Psoas muscle (tissue), 7 donors: ENCODE measurements at regions not wholly inside any gene's neighbourhood (a gene's known extent, or its start where the extent isn't known, plus 50 kb on each side); places are given as distances from the start of the nearest gene placed in this dataset.
"Not testable (repeated sequence)": the region's sequence is repeated elsewhere in the genome, so short reads cannot be mapped to it uniquely, and the experiment has no call there.

Source experiments
- ATAC-seq, 4 donors: fragments of 200-7000 bp; cut with Tn5 transposase; one replicate each; pipeline ENCODE4 v1.9.1; 2020; ENCODE audit warnings: moderate library complexity in 3 of 4, mild to moderate bottlenecking in 2 of 4
- DNase-seq, 2 donors: peaks; one replicate each; pipeline ENCODE4 v3.0.0-alpha.2; 2020
- H3K27ac ChIP-seq: fragments of 200-600 bp; one replicate; pipeline ENCODE4 v1.8.0; 2022
- H3K27me3 ChIP-seq, 3 donors: fragments of 200-600 bp in 1 of 3; one replicate each; pipeline versions ENCODE4 v1.6.1 to v1.8.0; 2013 to 2022; ENCODE audit warnings: low read length in 2 of 3, mild to moderate bottlenecking in 2 of 3, moderate library complexity in 1 of 3; ENCODE audit not compliant: insufficient read depth in 3 of 3
- H3K36me3 ChIP-seq, 2 donors: fragments of 200-600 bp in 1 of 2; one replicate each; pipeline versions ENCODE4 v1.6.1 to v1.8.0; 2013 to 2022; ENCODE audit warnings: low read depth in 1 of 2, mild to moderate bottlenecking in 1 of 2, moderate library complexity in 1 of 2; ENCODE audit not compliant: insufficient read depth in 1 of 2
- H3K4me1 ChIP-seq: fragments of 200-600 bp; one replicate; pipeline ENCODE4 v1.8.0; 2022
- H3K4me3 ChIP-seq: fragments of 200-600 bp; one replicate; pipeline ENCODE4 v1.8.0; 2022; ENCODE audit warnings: mild to moderate bottlenecking
- H3K9me3 ChIP-seq: fragments of 200-600 bp; one replicate; pipeline ENCODE4 v1.8.0; 2022
- CTCF ChIP-seq: fragments of 200-600 bp; IDR thresholded peaks from one replicate; pipeline ENCODE4 v1.8.0; 2022; ENCODE audit warnings: antibody characterized with exemption
- WGBS, 3 donors: extraction: QIAGEN DNeasy Blood & Tissue Kit; methylation state at CpG; one replicate each; pipeline versions ENCODE4 v1.1.6 to v1.1.7; 2013; 5-methylcytosine and 5-hydroxymethylcytosine counted together
- intact Hi-C, 2 donors: fragments of 100-400 bp; cut with DNase I; formaldehyde crosslinking; loops; one replicate each; pipeline versions ENCODE4 v1.11.0 to v1.14.2; 2022
- donor health status: healthy with polysubstance abuse.
- donor health status: DM: no; HTN: no; CAD: no; lungs with moderate emphysema.
- donor health status: Bipolar disorder and iron deficiency.
- donor health status: healthy.
- donor health status: DM: yes; HTN: yes; CAD: no.
- donor health status: DM: no; HTN: no; CAD: no.
- donor health status: DM: yes; HTN: yes; CAD: no.

GRCh38 chr7:32215697-32216096 is 145.5 kb upstream of the PDE1C start:
- DNase-seq (no peak), ATAC-seq (no peak)
- Histone ChIP-seq H3K9me3 (no peaks in the 10 kb centered on the region), H3K36me3 (no peaks in the 10 kb centered on the region), H3K4me1 (no peaks in the 10 kb centered on the region), H3K27ac (no peak overlapping the region), H3K27me3 (no peaks in the 10 kb centered on the region), H3K4me3 (no peak overlapping the region)
- WGBS, 3 donors, result 64 to 88% (median 69%) methylated on average over 1 of the region's 1 CpG
- no peak for TF ChIP-seq CTCF
- intact Hi-C loops, result no loop called here

GRCh38 chr7:32214913-32215312 is 144.7 kb upstream of the PDE1C start:
- intact Hi-C loops, result loop anchor here in 1 of 2 donors (5.0 kb wide), 2 partner anchors 132 to 262 kb away; no protein-coding TSS in a partner anchor
- ATAC-seq (no peak), DNase-seq (no peak)
- no peaks in the 10 kb centered on the region for H3K27me3 ChIP-seq
- TF ChIP-seq CTCF, result no peak
- no peaks in the 10 kb centered on the region for H3K36me3 ChIP-seq
- 86 to 94% (median 89%) methylated on average over 4 of the region's 4 CpGs for WGBS, 3 donors
- H3K4me1 ChIP-seq, result no peaks in the 10 kb centered on the region
- no peak overlapping the region for H3K4me3 ChIP-seq
- H3K9me3 ChIP-seq, result no peaks in the 10 kb centered on the region
- H3K27ac ChIP-seq, result no peak overlapping the region

DNA sequence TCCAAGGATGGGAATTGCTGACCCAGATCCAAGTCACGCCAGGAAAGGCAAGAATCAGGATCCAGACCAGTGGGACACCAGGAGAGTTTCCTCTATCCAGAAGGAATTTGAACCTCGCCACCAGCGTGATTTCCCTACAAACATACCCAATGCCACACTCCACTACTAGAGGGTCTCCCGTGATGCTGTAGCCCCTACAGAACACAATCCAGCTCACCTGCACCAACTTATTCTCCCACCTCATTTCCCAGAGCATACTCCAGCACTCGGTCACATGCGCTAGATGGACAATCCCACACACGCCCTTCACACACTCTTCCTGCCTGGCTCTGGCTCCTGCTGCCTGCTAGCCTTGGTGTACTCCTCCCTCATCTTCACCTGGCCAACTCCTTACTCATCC is 142.1 kb upstream of the PDE1C start:
- Histone ChIP-seq H3K9me3 (no peaks in the 10 kb centered on the region), H3K4me1 (no peaks in the 10 kb centered on the region), H3K4me3 (no peak overlapping the region), H3K36me3 (no peaks in the 10 kb centered on the region), H3K27me3 (no peaks in the 10 kb centered on the region), H3K27ac (no peak overlapping the region)
- ATAC-seq, result no peak
- no peak for TF ChIP-seq CTCF
- intact Hi-C loops, result loop anchor here in 1 of 2 donors (5.0 kb wide), 2 partner anchors 135 to 265 kb away; no protein-coding TSS in a partner anchor
- no peak for DNase-seq
- WGBS, 3 donors, result 77 to 80% (median 77%) methylated on average over 7 of the region's 7 CpGs

GRCh38 chr7:32206987-32207386 is 136.8 kb upstream of the PDE1C start:
- Histone ChIP-seq H3K9me3 (no peaks in the 10 kb centered on the region), H3K36me3 (no peaks in the 10 kb centered on the region), H3K4me3 (no peak overlapping the region), H3K27me3 (no peaks in the 10 kb centered on the region), H3K4me1 (no peaks in the 10 kb centered on the region), H3K27ac (no peak overlapping the region)
- no peak for TF ChIP-seq CTCF
- ATAC-seq (peak in 1 of 4 donors; percentile 58), DNase-seq (no peak)
- intact Hi-C loops, result loop anchor here in 1 of 2 donors (2.0 kb wide), 1 partner anchor 464 kb away; no protein-coding TSS in a partner anchor
- WGBS, 3 donors, result 10 to 25% (median 25%) methylated on average over 8 of the region's 8 CpGs

- Histone ChIP-seq H3K27me3 (peaks cover 0 to 4% (median 0%) of the 10 kb centered on the region in 3 donors), H3K36me3 (no peaks in the 10 kb centered on the region), H3K27ac (no peak overlapping the region), H3K4me3 (no peak overlapping the region), H3K4me1 (no peaks in the 10 kb centered on the region), H3K9me3 (no peaks in the 10 kb centered on the region)
- intact Hi-C loops, result loop anchor here in 1 of 2 donors (2.0 kb wide), 1 partner anchor 464 kb away; no protein-coding TSS in a partner anchor
- ATAC-seq, result peak in 1 of 4 donors; percentile 10
- 71 to 89% (median 87%) methylated on average over 6 of the region's 6 CpGs for WGBS, 3 donors
- TF ChIP-seq CTCF, result no peak
- DNase-seq, result no peak
Observed at GRCh38 chr7:32206488-32206887, 136.3 kb upstream of the PDE1C start.

GRCh38 chr7:32205298-32205824 is 135.2 kb upstream of the PDE1C start:
- H3K4me1 ChIP-seq, H3K4me3 ChIP-seq, DNase-seq, H3K27me3 ChIP-seq, ATAC-seq, intact Hi-C loops, H3K36me3 ChIP-seq, H3K9me3 ChIP-seq, H3K27ac ChIP-seq: not testable (repeated sequence)
- 75 to 78% (median 76%) methylated on average over 4 of the region's 4 CpGs for WGBS, 3 donors
